ENCODE measurements at regions not wholly inside any gene's neighbourhood (a gene's known extent, or its start where the extent isn't known, plus 50 kb on each side); places are given as distances from the start of the nearest gene placed in this dataset.

DNA sequence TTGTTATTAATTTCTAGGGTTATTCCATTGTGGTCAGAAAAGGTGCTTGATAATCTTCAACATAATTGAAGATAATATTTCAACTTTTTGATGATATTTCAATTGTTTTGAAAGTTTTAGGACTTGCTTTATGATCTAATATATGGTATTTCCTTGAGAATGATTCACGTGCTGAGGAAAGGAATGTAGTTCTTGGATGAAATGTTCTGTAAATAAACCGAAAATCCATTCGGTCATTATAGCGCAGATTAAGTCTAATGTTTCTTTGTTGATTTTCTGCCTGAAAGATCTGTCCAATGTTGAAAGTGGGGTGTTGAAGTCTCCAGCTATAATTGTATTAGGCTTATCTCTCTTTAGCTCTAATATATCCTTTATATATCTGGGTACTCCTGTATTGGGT, 617.5 kb upstream of the NECTIN3 start:
- DNase-seq (ENCODE audit: low spot score in 2 of 2) = no peak
- TF ChIP-seq, protein P1, sequence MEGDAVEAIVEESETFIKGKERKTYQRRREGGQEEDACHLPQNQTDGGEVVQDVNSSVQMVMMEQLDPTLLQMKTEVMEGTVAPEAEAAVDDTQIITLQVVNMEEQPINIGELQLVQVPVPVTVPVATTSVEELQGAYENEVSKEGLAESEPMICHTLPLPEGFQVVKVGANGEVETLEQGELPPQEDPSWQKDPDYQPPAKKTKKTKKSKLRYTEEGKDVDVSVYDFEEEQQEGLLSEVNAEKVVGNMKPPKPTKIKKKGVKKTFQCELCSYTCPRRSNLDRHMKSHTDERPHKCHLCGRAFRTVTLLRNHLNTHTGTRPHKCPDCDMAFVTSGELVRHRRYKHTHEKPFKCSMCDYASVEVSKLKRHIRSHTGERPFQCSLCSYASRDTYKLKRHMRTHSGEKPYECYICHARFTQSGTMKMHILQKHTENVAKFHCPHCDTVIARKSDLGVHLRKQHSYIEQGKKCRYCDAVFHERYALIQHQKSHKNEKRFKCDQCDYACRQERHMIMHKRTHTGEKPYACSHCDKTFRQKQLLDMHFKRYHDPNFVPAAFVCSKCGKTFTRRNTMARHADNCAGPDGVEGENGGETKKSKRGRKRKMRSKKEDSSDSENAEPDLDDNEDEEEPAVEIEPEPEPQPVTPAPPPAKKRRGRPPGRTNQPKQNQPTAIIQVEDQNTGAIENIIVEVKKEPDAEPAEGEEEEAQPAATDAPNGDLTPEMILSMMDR (IDR thresholded peaks at IDR 0.05) = no peak
- Histone ChIP-seq H3K4me1 (no peaks in the 10 kb centered on the region), H3K36me3 (no peaks in the 10 kb centered on the region), H3K4me3 (no peak overlapping the region), H3K27ac (no peak overlapping the region), H3K9me3 (peaks cover 0 to 7% of the 10 kb centered on the region in 2 donors), H3K27me3 (no peaks in the 10 kb centered on the region)
- intact Hi-C loops (cut with DNase I) = no loop called here

DNA sequence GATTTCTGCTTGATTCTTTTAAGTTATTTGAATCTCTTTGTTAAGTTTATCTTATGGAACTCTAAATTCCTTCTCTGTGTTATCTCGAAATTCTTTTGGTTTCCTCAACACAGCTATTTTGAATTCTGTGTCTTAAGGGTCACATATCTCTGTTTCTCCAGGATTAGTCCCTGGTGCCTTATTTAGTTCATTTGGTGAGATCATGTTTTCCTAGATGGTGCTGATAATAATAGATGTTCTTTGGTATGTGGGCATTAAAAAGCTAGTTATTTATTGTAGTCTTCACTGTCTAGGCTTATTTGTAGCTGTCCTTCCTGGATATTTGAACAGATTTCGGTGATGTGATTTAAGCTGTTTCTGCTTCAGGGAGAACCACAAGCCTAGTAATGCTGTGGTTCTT, 615.6 kb upstream of the NECTIN3 start:
- H3K9me3 ChIP-seq = peaks cover 0 to 7% of the 10 kb centered on the region in 2 donors
- H3K27me3 ChIP-seq = no peaks in the 10 kb centered on the region
- TF ChIP-seq, protein P1 (IDR thresholded peaks at IDR 0.05) = no peak
- no peak overlapping the region for H3K27ac ChIP-seq
- intact Hi-C loops (cut with DNase I) = no loop called here
- H3K4me1 ChIP-seq = no peaks in the 10 kb centered on the region
- H3K4me3 ChIP-seq = no peak overlapping the region
- no peaks in the 10 kb centered on the region for H3K36me3 ChIP-seq
- no peak for DNase-seq (ENCODE audit: low spot score in 2 of 2)

- H3K27ac ChIP-seq = no peak overlapping the region
- intact Hi-C loops (cut with DNase I) = no loop called here
- TF ChIP-seq, protein P1 (IDR thresholded peaks at IDR 0.05) = no peak
- H3K4me1 ChIP-seq = no peaks in the 10 kb centered on the region
- no peak for DNase-seq (ENCODE audit: low spot score in 2 of 2)
- H3K27me3 ChIP-seq = no peaks in the 10 kb centered on the region
- H3K4me3 ChIP-seq = no peak overlapping the region
- no peaks in the 10 kb centered on the region for H3K36me3 ChIP-seq
- H3K9me3 ChIP-seq = peaks cover 0 to 7% of the 10 kb centered on the region in 2 donors
Observed at GRCh38 chr3:110456438-110457138, 615.0 kb upstream of the NECTIN3 start.

GRCh38 chr3:110457508-110457907, 614.1 kb upstream of the NECTIN3 start:
- Histone ChIP-seq H3K27me3 (no peaks in the 10 kb centered on the region), H3K9me3 (peaks cover 0 to 7% of the 10 kb centered on the region in 2 donors), H3K4me3 (no peak overlapping the region), H3K36me3 (no peaks in the 10 kb centered on the region), H3K27ac (no peak overlapping the region), H3K4me1 (no peaks in the 10 kb centered on the region)
- intact Hi-C loops (cut with DNase I) = no loop called here
- TF ChIP-seq, protein P1 (IDR thresholded peaks at IDR 0.05) = no peak
- no peak for DNase-seq (ENCODE audit: low spot score in 2 of 2)

- TF ChIP-seq, protein P1 (IDR thresholded peaks at IDR 0.05) = no peak
- no peaks in the 10 kb centered on the region for H3K4me1 ChIP-seq
- DNase-seq (ENCODE audit: low spot score in 2 of 2) = no peak
- intact Hi-C loops (cut with DNase I) = no loop called here
- no peaks in the 10 kb centered on the region for H3K27me3 ChIP-seq
- H3K27ac ChIP-seq = no peak overlapping the region
- H3K36me3 ChIP-seq = no peaks in the 10 kb centered on the region
- no peak overlapping the region for H3K4me3 ChIP-seq
- peaks cover 0 to 7% of the 10 kb centered on the region in 2 donors for H3K9me3 ChIP-seq
Observed at GRCh38 chr3:110459021-110459420, 612.6 kb upstream of the NECTIN3 start.

GRCh38 chr3:110470310-110470709, 601.3 kb upstream of the NECTIN3 start:
- H3K9me3 ChIP-seq = no peaks in the 10 kb centered on the region
- H3K36me3 ChIP-seq = no peaks in the 10 kb centered on the region
- no peak for DNase-seq (ENCODE audit: low spot score in 2 of 2)
- intact Hi-C loops (cut with DNase I) = no loop called here
- TF ChIP-seq, protein P1 (IDR thresholded peaks at IDR 0.05) = no peak
- H3K27ac ChIP-seq = no peak overlapping the region
- H3K4me3 ChIP-seq = no peak overlapping the region
- H3K4me1 ChIP-seq = no peaks in the 10 kb centered on the region
- H3K27me3 ChIP-seq = no peaks in the 10 kb centered on the region
